Lower leg skin (tissue), 3 donors: ENCODE measurements at regions not wholly inside any gene's neighbourhood (a gene's known extent, or its start where the extent isn't known, plus 50 kb on each side); places are given as distances from the start of the nearest gene placed in this dataset.

Experiments
- POLR2A ChIP-seq, 2 donors: fragments of 450-650 bp; IDR thresholded peaks; one replicate each; pipeline ENCODE4 v1.6.1; 2016 to 2017; ENCODE audit warnings: antibody characterized with exemption in 2 of 2, mild to moderate bottlenecking in 1 of 2, moderate library complexity in 1 of 2
- TF ChIP-seq, protein P1 (sequence below), 3 donors: fragments of 450-650 bp; IDR thresholded peaks; one replicate each; pipeline ENCODE4 v1.5.1; 2016; ENCODE audit warnings: antibody characterized with exemption in 3 of 3, mild to moderate bottlenecking in 3 of 3, moderate library complexity in 2 of 3

GRCh38 chr6:71502956-71503355, 214.3 kb downstream of the OGFRL1 start:
- TF ChIP-seq, protein P1, sequence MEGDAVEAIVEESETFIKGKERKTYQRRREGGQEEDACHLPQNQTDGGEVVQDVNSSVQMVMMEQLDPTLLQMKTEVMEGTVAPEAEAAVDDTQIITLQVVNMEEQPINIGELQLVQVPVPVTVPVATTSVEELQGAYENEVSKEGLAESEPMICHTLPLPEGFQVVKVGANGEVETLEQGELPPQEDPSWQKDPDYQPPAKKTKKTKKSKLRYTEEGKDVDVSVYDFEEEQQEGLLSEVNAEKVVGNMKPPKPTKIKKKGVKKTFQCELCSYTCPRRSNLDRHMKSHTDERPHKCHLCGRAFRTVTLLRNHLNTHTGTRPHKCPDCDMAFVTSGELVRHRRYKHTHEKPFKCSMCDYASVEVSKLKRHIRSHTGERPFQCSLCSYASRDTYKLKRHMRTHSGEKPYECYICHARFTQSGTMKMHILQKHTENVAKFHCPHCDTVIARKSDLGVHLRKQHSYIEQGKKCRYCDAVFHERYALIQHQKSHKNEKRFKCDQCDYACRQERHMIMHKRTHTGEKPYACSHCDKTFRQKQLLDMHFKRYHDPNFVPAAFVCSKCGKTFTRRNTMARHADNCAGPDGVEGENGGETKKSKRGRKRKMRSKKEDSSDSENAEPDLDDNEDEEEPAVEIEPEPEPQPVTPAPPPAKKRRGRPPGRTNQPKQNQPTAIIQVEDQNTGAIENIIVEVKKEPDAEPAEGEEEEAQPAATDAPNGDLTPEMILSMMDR (IDR thresholded peaks at IDR 0.05), result no peak
- TF ChIP-seq POLR2A (IDR thresholded peaks at IDR 0.05), result no peak
